IMR-90 (cell line): ENCODE measurements at regions not wholly inside any gene's neighbourhood (a gene's known extent, or its start where the extent isn't known, plus 50 kb on each side); places are given as distances from the start of the nearest gene placed in this dataset.

Experiments
- ATAC-seq: fragments of 200-7000 bp; cut with Tn5 transposase; 2 replicates; pipeline ENCODE4 v1.9.1; 2020; ENCODE audit warnings: low read depth, mild to moderate bottlenecking, moderate library complexity
- BruUV-seq: library from RNA; stranded (reverse); fragments of 400-500 nt; replicated peaks from 2 replicates; lab custom pipeline; 2021; lab: Mats Ljungman, UMichigan
- CTCF ChIA-PET: fragments of 300-600 bp; formaldehyde crosslinking; extraction: SDS; loops from one replicate; lab custom pipeline; 2021; ENCODE audit warnings: antibody characterized with exemption; lab: Yijun Ruan, JAX
- POLR2A ChIA-PET: fragments of 300-600 bp; sonication (Branson Sonifier 250); formaldehyde crosslinking; loops from one replicate; lab custom pipeline; 2022; ENCODE audit warnings: antibody characterized with exemption; ENCODE audit not compliant: unreplicated experiment; lab: Charles Lee
- DNase-seq: peaks from one replicate; pipeline ENCODE4 v3.0.0; 2013
- H2AFZ ChIP-seq: replicated peaks from 2 replicates; pipeline ENCODE3; 2013; ENCODE audit warnings: low read length, mild to moderate bottlenecking; ENCODE audit not compliant: poor library complexity
- H2AK5ac ChIP-seq: 2 replicates; pipeline ENCODE4 v1.6.1; 2013; ENCODE audit warnings: low read depth, low read length, inconsistent platforms
- H2AK9ac ChIP-seq: replicated peaks from 2 replicates; pipeline ENCODE3; 2013; ENCODE audit warnings: mild to moderate bottlenecking, low read depth, low read length, moderate library complexity; ENCODE audit not compliant: poor library complexity
- H2BK120ac ChIP-seq: 2 replicates; pipeline ENCODE4 v1.6.1; 2013; ENCODE audit warnings: low read depth, low read length, inconsistent platforms
- H2BK15ac ChIP-seq: 3 replicates; pipeline ENCODE4 v1.6.1; 2013; ENCODE audit warnings: low read depth, low read length, inconsistent platforms
- H2BK20ac ChIP-seq: 2 replicates; pipeline ENCODE4 v1.6.1; 2013; ENCODE audit warnings: low read depth, mild to moderate bottlenecking, inconsistent platforms, low read length, moderate library complexity
- H2BK5ac ChIP-seq: 2 replicates; pipeline ENCODE4 v1.6.1; 2013; ENCODE audit warnings: mild to moderate bottlenecking, low read depth, low read length, inconsistent platforms; ENCODE audit not compliant: poor library complexity, severe bottlenecking
- H3K14ac ChIP-seq: replicated peaks from 2 replicates; pipeline ENCODE4 v1.6.1; 2013; ENCODE audit warnings: low read depth, low read length, inconsistent platforms
- H3K18ac ChIP-seq: 2 replicates; pipeline ENCODE4 v1.6.1; 2013; ENCODE audit warnings: low read depth, low read length, control low read depth
- H3K23ac ChIP-seq: 2 replicates; pipeline ENCODE4 v1.6.1; 2013; ENCODE audit warnings: low read depth, low read length, inconsistent platforms
- H3K27ac ChIP-seq: 2 replicates; pipeline ENCODE4 v1.5.1; 2013; ENCODE audit warnings: mild to moderate bottlenecking, control low read depth, low read length; ENCODE audit not compliant: insufficient read depth
- H3K27me3 ChIP-seq: 2 replicates; pipeline ENCODE4 v1.6.1; 2013; ENCODE audit warnings: low read length; ENCODE audit not compliant: control insufficient read depth, insufficient read depth
- H3K36me3 ChIP-seq: 2 replicates; pipeline ENCODE4 v1.6.1; 2013; ENCODE audit warnings: low read length, mixed read lengths; ENCODE audit not compliant: control insufficient read depth, insufficient read depth
- H3K4ac ChIP-seq: 2 replicates; pipeline ENCODE4 v1.6.1; 2013; ENCODE audit warnings: low read depth, low read length, inconsistent platforms
- H3K4me1 ChIP-seq: 2 replicates; pipeline ENCODE4 v1.6.1; 2013; ENCODE audit warnings: low read length, mixed read lengths; ENCODE audit not compliant: control insufficient read depth, insufficient read depth
- H3K4me2 ChIP-seq: 2 replicates; pipeline ENCODE4 v1.6.1; 2013; ENCODE audit warnings: low read depth, mild to moderate bottlenecking, control low read depth, low read length, moderate library complexity
- H3K4me3 ChIP-seq: 2 replicates; pipeline ENCODE4 v1.5.1; 2013; ENCODE audit warnings: low read depth, mild to moderate bottlenecking, control low read depth, low read length, moderate library complexity; ENCODE audit not compliant: insufficient read depth
- H3K56ac ChIP-seq: 2 replicates; pipeline ENCODE4 v1.6.1; 2013; ENCODE audit warnings: low read length, inconsistent platforms; ENCODE audit not compliant: insufficient read depth; ENCODE audit errors: extremely low read depth
- H3K79me1 ChIP-seq, 2 experiments: 2 replicates each; pipeline ENCODE4 v1.6.1; 2013; ENCODE audit warnings: low read length in 2 of 2, inconsistent platforms in 1 of 2, low read depth in 1 of 2
- H3K9ac ChIP-seq: 2 replicates; pipeline ENCODE4 v1.6.1; 2013; ENCODE audit warnings: low read depth, low read length, control low read depth
- H3K9me1 ChIP-seq: 2 replicates; pipeline ENCODE4 v1.6.1; 2013; ENCODE audit warnings: low read length, inconsistent platforms; ENCODE audit not compliant: insufficient read depth
- H3K9me3 ChIP-seq: 2 replicates; pipeline ENCODE4 v1.6.1; 2013; ENCODE audit warnings: low read length; ENCODE audit not compliant: control insufficient read depth, insufficient read depth
- H4K20me1 ChIP-seq: 2 replicates; pipeline ENCODE4 v1.6.1; 2013; ENCODE audit warnings: low read length, inconsistent platforms; ENCODE audit not compliant: insufficient read depth
- H4K5ac ChIP-seq: 2 replicates; pipeline ENCODE4 v1.6.1; 2013; ENCODE audit warnings: mild to moderate bottlenecking, low read depth, low read length, control low read depth
- H4K8ac ChIP-seq, 2 experiments: 2 replicates each; pipeline ENCODE4 v1.6.1; 2013; ENCODE audit warnings: low read depth in 2 of 2, low read length in 2 of 2, control low read depth in 1 of 2, inconsistent platforms in 1 of 2
- H4K91ac ChIP-seq: 2 replicates; pipeline ENCODE4 v1.6.1; 2013; ENCODE audit warnings: low read depth, low read length, inconsistent platforms; ENCODE audit not compliant: insufficient read depth
- CEBPB ChIP-seq: IDR thresholded peaks from 2 replicates; pipeline ENCODE4 v1.6.1; 2012; ENCODE audit warnings: low read depth, low read length, improper control_type of control experiment
- CHD1 ChIP-seq: IDR thresholded peaks from 2 replicates; pipeline ENCODE4 v1.6.1; 2012; ENCODE audit warnings: low read depth, low read length, improper control_type of control experiment
- FOS ChIP-seq: fragments of 150-350 bp; IDR thresholded peaks from 2 replicates; pipeline ENCODE4 v1.6.1; 2016; ENCODE audit warnings: low read depth, low read length
- MAFK ChIP-seq: IDR thresholded peaks from 2 replicates; pipeline ENCODE4 v1.6.1; 2012; ENCODE audit warnings: low read depth, low read length, improper control_type of control experiment
- MAZ ChIP-seq: IDR thresholded peaks from 2 replicates; pipeline ENCODE4 v1.6.1; 2012; ENCODE audit warnings: low read depth, mild to moderate bottlenecking, low read length, improper control_type of control experiment, moderate library complexity, borderline replicate concordance
- MXI1 ChIP-seq: IDR thresholded peaks from 2 replicates; pipeline ENCODE4 v1.6.1; 2012; ENCODE audit warnings: low read depth, mild to moderate bottlenecking, low read length, moderate library complexity, borderline replicate concordance
- NFE2L2 ChIP-seq: fragments of 150-350 bp; IDR thresholded peaks from 2 replicates; pipeline ENCODE4 v1.6.1; 2016; ENCODE audit warnings: low read depth, mild to moderate bottlenecking, low read length
- POLR2A ChIP-seq: IDR thresholded peaks from 2 replicates; pipeline ENCODE4 v1.6.1; 2012; ENCODE audit warnings: mild to moderate bottlenecking, low read depth, low read length
- RCOR1 ChIP-seq: IDR thresholded peaks from 2 replicates; pipeline ENCODE4 v1.6.1; 2012; ENCODE audit warnings: mild to moderate bottlenecking, low read length, improper control_type of control experiment; ENCODE audit not compliant: insufficient replicate concordance
- RFX5 ChIP-seq: IDR thresholded peaks from 2 replicates; pipeline ENCODE4 v1.8.0; 2012; ENCODE audit warnings: low read depth, mild to moderate bottlenecking, low read length, moderate library complexity
- SMC3 ChIP-seq: fragments of 150-350 bp; IDR thresholded peaks from 2 replicates; pipeline ENCODE4 v1.6.1; 2016; ENCODE audit warnings: low read depth, mild to moderate bottlenecking, antibody characterized with exemption, low read length, moderate library complexity
- WGBS, 2 experiments: methylation state at CpG; one replicate each; pipeline versions ENCODE4 v1.1.5 to v1.1.7; 2013; ENCODE audit warnings: missing lambda C conversion rate in 2 of 2; ENCODE audit not compliant: insufficient read length in 1 of 2; ENCODE audit errors: extremely low coverage in 2 of 2; 5-methylcytosine and 5-hydroxymethylcytosine counted together
- dilution Hi-C: fragments of 300-500 bp; cut with HindIII; formaldehyde crosslinking; loops from one replicate; pipeline ENCODE4 v1.14.3; 2018; ENCODE audit warnings: low sequenced_read_pairs; ENCODE audit not compliant: unreplicated experiment
- in situ Hi-C: fragments of 300-500 bp; cut with MboI; formaldehyde crosslinking; loops from 3 replicates; pipeline ENCODE4 v1.14.3; 2019; ENCODE audit warnings: low sequenced_read_pairs, inconsistent platforms, mixed read lengths
- intact Hi-C: fragments of 100-400 bp; cut with micrococcal nuclease; formaldehyde crosslinking; loops from 2 replicates; pipeline ENCODE4 v1.10.0; 2022
- TF ChIP-seq, protein P1 (sequence below): conservative IDR thresholded peaks from 2 replicates; pipeline ENCODE4 v1.5.1; 2012; ENCODE audit warnings: mild to moderate bottlenecking, low read depth, low read length, improper control_type of control experiment
- TF ChIP-seq, protein P2 (sequence below): fragments of 150-350 bp; IDR thresholded peaks from 2 replicates; pipeline ENCODE4 v1.6.1; 2017; ENCODE audit warnings: mild to moderate bottlenecking, antibody characterized with exemption, low read length, low read depth
- TF ChIP-seq, protein P3 (sequence below): fragments of 150-350 bp; IDR thresholded peaks from 2 replicates; pipeline ENCODE4 v1.6.1; 2016; ENCODE audit warnings: low read depth, mild to moderate bottlenecking, low read length, moderate library complexity, borderline replicate concordance

DNA sequence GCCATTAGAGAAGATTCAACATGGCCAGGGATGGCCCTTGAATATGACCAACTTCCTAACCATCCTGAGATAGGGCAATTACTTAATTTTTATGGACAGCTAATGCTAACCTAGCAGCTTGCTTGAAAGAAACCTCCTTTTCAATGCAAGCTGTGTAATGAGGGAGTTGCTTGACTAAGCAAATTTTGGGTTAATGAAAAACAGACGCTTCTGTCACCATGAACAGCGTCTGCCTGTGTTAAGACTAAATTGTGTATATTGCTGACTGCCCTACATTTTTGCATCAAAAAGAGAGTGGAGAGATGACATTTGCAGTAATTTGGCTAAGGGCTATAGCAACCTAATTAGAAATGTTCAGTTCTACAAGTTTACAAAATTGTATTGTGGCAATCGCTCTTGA lies 319.2 kb upstream of the LRATD1 start:
- Histone ChIP-seq H4K20me1 (no peaks in the 10 kb centered on the region), H2BK15ac (no peak overlapping the region), H2BK5ac (no peak overlapping the region), H2AK5ac (no peak overlapping the region), H3K36me3 (no peaks in the 10 kb centered on the region), H3K56ac (no peak overlapping the region), H3K14ac (no peak overlapping the region), H4K8ac (no peak overlapping the region), H3K79me1 (no peaks in the 10 kb centered on the region), H2AFZ (no peak overlapping the region), H3K9ac (no peak overlapping the region), H3K23ac (no peak overlapping the region), H3K27ac (no peak overlapping the region), H3K4me3 (no peak overlapping the region), H2AK9ac (no peak overlapping the region), H2BK120ac (no peak overlapping the region), H3K9me1 (no peaks in the 10 kb centered on the region), H3K18ac (no peak overlapping the region), H3K9me3 (peaks cover 13% of the 10 kb centered on the region), H3K4ac (no peak overlapping the region), H3K4me2 (no peak overlapping the region), H3K27me3 (no peaks in the 10 kb centered on the region), H3K4me1 (no peaks in the 10 kb centered on the region), H4K91ac (no peak overlapping the region), H2BK20ac (no peak overlapping the region), H4K5ac (no peak overlapping the region)
- intact Hi-C loops, result no loop called here
- no peak for DNase-seq
- no TSS peak for BruUV-seq
- dilution Hi-C loops, result no loop called here
- ATAC-seq, result no peak
- TF ChIP-seq NFE2L2, result no peak
- TF ChIP-seq, protein P1, sequence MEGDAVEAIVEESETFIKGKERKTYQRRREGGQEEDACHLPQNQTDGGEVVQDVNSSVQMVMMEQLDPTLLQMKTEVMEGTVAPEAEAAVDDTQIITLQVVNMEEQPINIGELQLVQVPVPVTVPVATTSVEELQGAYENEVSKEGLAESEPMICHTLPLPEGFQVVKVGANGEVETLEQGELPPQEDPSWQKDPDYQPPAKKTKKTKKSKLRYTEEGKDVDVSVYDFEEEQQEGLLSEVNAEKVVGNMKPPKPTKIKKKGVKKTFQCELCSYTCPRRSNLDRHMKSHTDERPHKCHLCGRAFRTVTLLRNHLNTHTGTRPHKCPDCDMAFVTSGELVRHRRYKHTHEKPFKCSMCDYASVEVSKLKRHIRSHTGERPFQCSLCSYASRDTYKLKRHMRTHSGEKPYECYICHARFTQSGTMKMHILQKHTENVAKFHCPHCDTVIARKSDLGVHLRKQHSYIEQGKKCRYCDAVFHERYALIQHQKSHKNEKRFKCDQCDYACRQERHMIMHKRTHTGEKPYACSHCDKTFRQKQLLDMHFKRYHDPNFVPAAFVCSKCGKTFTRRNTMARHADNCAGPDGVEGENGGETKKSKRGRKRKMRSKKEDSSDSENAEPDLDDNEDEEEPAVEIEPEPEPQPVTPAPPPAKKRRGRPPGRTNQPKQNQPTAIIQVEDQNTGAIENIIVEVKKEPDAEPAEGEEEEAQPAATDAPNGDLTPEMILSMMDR, result no peak
- no peak for TF ChIP-seq RCOR1
- TF ChIP-seq FOS, result no peak
- TF ChIP-seq POLR2A, result no peak
- TF ChIP-seq, protein P2, sequence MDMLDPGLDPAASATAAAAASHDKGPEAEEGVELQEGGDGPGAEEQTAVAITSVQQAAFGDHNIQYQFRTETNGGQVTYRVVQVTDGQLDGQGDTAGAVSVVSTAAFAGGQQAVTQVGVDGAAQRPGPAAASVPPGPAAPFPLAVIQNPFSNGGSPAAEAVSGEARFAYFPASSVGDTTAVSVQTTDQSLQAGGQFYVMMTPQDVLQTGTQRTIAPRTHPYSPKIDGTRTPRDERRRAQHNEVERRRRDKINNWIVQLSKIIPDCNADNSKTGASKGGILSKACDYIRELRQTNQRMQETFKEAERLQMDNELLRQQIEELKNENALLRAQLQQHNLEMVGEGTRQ, result no peak
- TF ChIP-seq SMC3, result no peak
- no peak for TF ChIP-seq MAZ
- TF ChIP-seq CHD1, result no peak
- no peak for TF ChIP-seq MAFK
- TF ChIP-seq, protein P3, sequence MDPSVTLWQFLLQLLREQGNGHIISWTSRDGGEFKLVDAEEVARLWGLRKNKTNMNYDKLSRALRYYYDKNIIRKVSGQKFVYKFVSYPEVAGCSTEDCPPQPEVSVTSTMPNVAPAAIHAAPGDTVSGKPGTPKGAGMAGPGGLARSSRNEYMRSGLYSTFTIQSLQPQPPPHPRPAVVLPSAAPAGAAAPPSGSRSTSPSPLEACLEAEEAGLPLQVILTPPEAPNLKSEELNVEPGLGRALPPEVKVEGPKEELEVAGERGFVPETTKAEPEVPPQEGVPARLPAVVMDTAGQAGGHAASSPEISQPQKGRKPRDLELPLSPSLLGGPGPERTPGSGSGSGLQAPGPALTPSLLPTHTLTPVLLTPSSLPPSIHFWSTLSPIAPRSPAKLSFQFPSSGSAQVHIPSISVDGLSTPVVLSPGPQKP, result no peak
- no peak for TF ChIP-seq MXI1
- TF ChIP-seq RFX5, result no peak
- no peak for TF ChIP-seq CEBPB
- ChIA-PET POLR2A (no interaction called here), CTCF (no interaction called here)
- in situ Hi-C loops, result no loop called here
- WGBS, 2 experiments, result no CpG with 5 or more reads among the region's 3 CpGs
